HepG2 (cell line): ENCODE measurements at regions not wholly inside any gene's neighbourhood (a gene's known extent, or its start where the extent isn't known, plus 50 kb on each side); places are given as distances from the start of the nearest gene placed in this dataset.

Experiments used
- ATAC-seq: fragments of 200-7000 bp; cut with Tn5 transposase; 3 replicates; pipeline ENCODE4 v1.9.1; 2020; ENCODE audit warnings: mild to moderate bottlenecking, moderate library complexity
- BruUV-seq: library from RNA; stranded (reverse); fragments of 400-500 nt; replicated peaks from 2 replicates; lab custom pipeline; 2021; lab: Mats Ljungman, UMichigan
- CTCF ChIA-PET: fragments of 300-600 bp; formaldehyde crosslinking; extraction: SDS; loops from one replicate; lab custom pipeline; 2021; ENCODE audit warnings: low total read pairs, inconsistent platforms, low intra/inter-chr PET ratio; lab: Yijun Ruan, JAX
- POLR2A ChIA-PET: fragments of 350-600 bp; sonication (Branson Sonifier 250); formaldehyde crosslinking; loops from one replicate; lab custom pipeline; 2020; ENCODE audit warnings: antibody characterized with exemption, inconsistent platforms; lab: Yijun Ruan, JAX
- DNase-seq: peaks from one replicate; pipeline ENCODE4 v3.0.0-alpha.2; 2015; ENCODE audit warnings: low spot score
- FAIRE-seq: peaks from 3 replicates; lab custom pipeline; 2011; peaks lifted over from hg19 to GRCh38; lab: Jason Lieb, UNC
- H2AFZ ChIP-seq: one replicate; pipeline ENCODE4 v1.6.1; 2011; ENCODE audit warnings: low read length, inconsistent platforms
- H3K27ac ChIP-seq: fragments of 300-600 bp; 3 replicates; pipeline ENCODE4 v1.8.0; 2011; ENCODE audit warnings: mixed run types, mild to moderate bottlenecking, mixed read lengths, low read length, inconsistent platforms; ENCODE audit not compliant: insufficient read depth; ENCODE audit errors: extremely low read length
- H3K27me3 ChIP-seq, 2 experiments: fragments of 200-600 bp in 1 of 2; 2 replicates in 1 of 2; 3 replicates in 1 of 2; pipeline versions ENCODE4 v1.6.0 to v1.8.0; 2011; ENCODE audit warnings: low read length in 2 of 2, mild to moderate bottlenecking in 2 of 2, moderate library complexity in 2 of 2, inconsistent platforms in 1 of 2; ENCODE audit not compliant: insufficient read depth in 2 of 2, control insufficient read depth in 1 of 2
- H3K36me3 ChIP-seq, 2 experiments: fragments of 200-600 bp in 1 of 2; replicated peaks in 1 of 2; 2 replicates in 1 of 2; 3 replicates in 1 of 2; pipeline versions ENCODE4 v1.5.1 to v1.8.0; 2011; ENCODE audit warnings: low read length in 2 of 2, inconsistent platforms in 1 of 2; ENCODE audit not compliant: insufficient read depth in 2 of 2, control insufficient read depth in 1 of 2
- H3K4me1 ChIP-seq: 2 replicates; pipeline ENCODE4 v1.5.1; 2012; ENCODE audit warnings: low read length, inconsistent platforms; ENCODE audit not compliant: insufficient read depth
- H3K4me2 ChIP-seq: 2 replicates; pipeline ENCODE4 v1.6.0; 2011; ENCODE audit warnings: low read depth, low read length, inconsistent platforms
- H3K4me3 ChIP-seq, 3 experiments: fragments of 200-600 bp in 1 of 3; sonication (generic), shearing (Covaris generic) in 1 of 3; replicated peaks in 1 of 3; 2 replicates each; pipeline ENCODE4 v1.5.1; 2011 to 2016; ENCODE audit warnings: low read length in 3 of 3, inconsistent platforms in 2 of 3, low read depth in 2 of 3, mild to moderate bottlenecking in 2 of 3, control low read depth in 1 of 3, mixed read lengths in 1 of 3; ENCODE audit not compliant: insufficient read depth in 1 of 3
- H3K79me2 ChIP-seq: one replicate; pipeline ENCODE4 v1.6.1; 2011; ENCODE audit warnings: low read length, inconsistent platforms; ENCODE audit not compliant: insufficient read depth
- H3K9ac ChIP-seq: 2 replicates; pipeline ENCODE4 v1.6.0; 2011; ENCODE audit warnings: mild to moderate bottlenecking, low read depth, low read length, inconsistent platforms; ENCODE audit not compliant: insufficient read depth
- H3K9me3 ChIP-seq: 2 replicates; pipeline ENCODE4 v1.5.1; 2012; ENCODE audit warnings: mild to moderate bottlenecking, low read length
- H4K20me1 ChIP-seq: 2 replicates; pipeline ENCODE4 v1.6.0; 2011; ENCODE audit warnings: inconsistent platforms, mild to moderate bottlenecking, low read length, moderate library complexity; ENCODE audit not compliant: insufficient read depth
- ADNP ChIP-seq: sonication (generic); formaldehyde crosslinking; IDR thresholded peaks from 2 replicates; pipeline ENCODE4 v1.4.0; 2020; ENCODE audit warnings: missing genetic modification reagents
- ATF7-NPFF ChIP-seq: sonication (generic); formaldehyde crosslinking; IDR thresholded peaks from 2 replicates; pipeline ENCODE4 v1.8.1; 2023; ENCODE audit warnings: mild to moderate bottlenecking, low read depth, missing genetic modification reagents, moderate library complexity
- DPF2 ChIP-seq: sonication (generic); formaldehyde crosslinking; IDR thresholded peaks from 2 replicates; pipeline ENCODE4 v1.4.0; 2020; ENCODE audit warnings: mild to moderate bottlenecking, low read depth, missing genetic modification reagents, borderline replicate concordance
- DR1 ChIP-seq: sonication (generic); formaldehyde crosslinking; IDR thresholded peaks from 2 replicates; pipeline ENCODE4 v1.8.0; 2021; ENCODE audit warnings: mild to moderate bottlenecking, missing genetic modification reagents, inconsistent platforms
- HCFC1 ChIP-seq: fragments of 150-350 bp; IDR thresholded peaks from 2 replicates; pipeline ENCODE4 v1.6.1; 2014; ENCODE audit warnings: low read depth, low read length
- MIER3 ChIP-seq: IDR thresholded peaks from 2 replicates; pipeline ENCODE4 v1.6.1; 2016; ENCODE audit warnings: missing compliant biosample characterization, borderline replicate concordance
- MZF1 ChIP-seq: sonication (generic); formaldehyde crosslinking; IDR thresholded peaks from 2 replicates; pipeline ENCODE4 v1.8.1; 2023; ENCODE audit warnings: mild to moderate bottlenecking, missing genetic modification reagents, borderline replicate concordance
- SMAD9 ChIP-seq: sonication (generic); formaldehyde crosslinking; IDR thresholded peaks from 2 replicates; pipeline ENCODE4 v1.5.1; 2020; ENCODE audit warnings: mild to moderate bottlenecking, missing genetic modification reagents
- SMARCC2 ChIP-seq: fragments of 450-650 bp; IDR thresholded peaks from 2 replicates; pipeline ENCODE4 v1.6.1; 2017; ENCODE audit warnings: antibody characterized with exemption, mild to moderate bottlenecking
- ZNF143 ChIP-seq: sonication (generic); formaldehyde crosslinking; IDR thresholded peaks from 2 replicates; pipeline ENCODE4 v1.4.0; 2020; ENCODE audit warnings: missing genetic modification reagents
- ZNF629 ChIP-seq: sonication (generic); formaldehyde crosslinking; conservative IDR thresholded peaks from 2 replicates; pipeline ENCODE4 v1.5.0; 2020; ENCODE audit warnings: missing genetic modification reagents
- WGBS: methylation state at CpG from one replicate; pipeline ENCODE4 v1.1.6; 2017; ENCODE audit warnings: low lambda C conversion rate; 5-methylcytosine and 5-hydroxymethylcytosine counted together
- in situ Hi-C: cut with HindIII; loops from 2 replicates; pipeline ENCODE4 v1.10.0; 2017; ENCODE audit warnings: low pct_unique_long_range_greater_than_20kb; ENCODE audit not compliant: extremely low pct_ligation_motif_present
- intact Hi-C: fragments of 100-400 bp; cut with micrococcal nuclease; formaldehyde crosslinking; loops from one replicate; pipeline ENCODE4 v1.10.0; 2022; ENCODE audit not compliant: unreplicated experiment
- TF ChIP-seq, protein P1 (sequence below): sonication (generic); formaldehyde crosslinking; IDR thresholded peaks from 2 replicates; pipeline ENCODE4; 2020; ENCODE audit warnings: missing genetic modification reagents, mild to moderate bottlenecking, borderline replicate concordance
- TF ChIP-seq, protein P2 (sequence below): sonication (generic); formaldehyde crosslinking; IDR thresholded peaks from 2 replicates; pipeline ENCODE4 v1.8.0; 2022; ENCODE audit warnings: missing genetic modification reagents, mild to moderate bottlenecking, moderate library complexity, borderline replicate concordance

GRCh38 chr19:31211088-31211487, 138.1 kb downstream of the TSHZ3 start:
- no peak overlapping the region for H3K9ac ChIP-seq
- FAIRE-seq (no peak), ATAC-seq (no peak)
- H2AFZ ChIP-seq, result no peak overlapping the region
- H3K27ac ChIP-seq, result no peak overlapping the region
- no peak overlapping the region for H3K4me2 ChIP-seq
- in situ Hi-C loops, result no loop called here
- no TSS peak for BruUV-seq
- H3K4me3 ChIP-seq, result no peak overlapping the region
- H4K20me1 ChIP-seq, result no peaks in the 10 kb centered on the region
- H3K4me1 ChIP-seq, result no peaks in the 10 kb centered on the region
- TF ChIP-seq ADNP (CRISPR knock-in tag), result no peak
- no peak for TF ChIP-seq ZNF629
- TF ChIP-seq, protein P1, sequence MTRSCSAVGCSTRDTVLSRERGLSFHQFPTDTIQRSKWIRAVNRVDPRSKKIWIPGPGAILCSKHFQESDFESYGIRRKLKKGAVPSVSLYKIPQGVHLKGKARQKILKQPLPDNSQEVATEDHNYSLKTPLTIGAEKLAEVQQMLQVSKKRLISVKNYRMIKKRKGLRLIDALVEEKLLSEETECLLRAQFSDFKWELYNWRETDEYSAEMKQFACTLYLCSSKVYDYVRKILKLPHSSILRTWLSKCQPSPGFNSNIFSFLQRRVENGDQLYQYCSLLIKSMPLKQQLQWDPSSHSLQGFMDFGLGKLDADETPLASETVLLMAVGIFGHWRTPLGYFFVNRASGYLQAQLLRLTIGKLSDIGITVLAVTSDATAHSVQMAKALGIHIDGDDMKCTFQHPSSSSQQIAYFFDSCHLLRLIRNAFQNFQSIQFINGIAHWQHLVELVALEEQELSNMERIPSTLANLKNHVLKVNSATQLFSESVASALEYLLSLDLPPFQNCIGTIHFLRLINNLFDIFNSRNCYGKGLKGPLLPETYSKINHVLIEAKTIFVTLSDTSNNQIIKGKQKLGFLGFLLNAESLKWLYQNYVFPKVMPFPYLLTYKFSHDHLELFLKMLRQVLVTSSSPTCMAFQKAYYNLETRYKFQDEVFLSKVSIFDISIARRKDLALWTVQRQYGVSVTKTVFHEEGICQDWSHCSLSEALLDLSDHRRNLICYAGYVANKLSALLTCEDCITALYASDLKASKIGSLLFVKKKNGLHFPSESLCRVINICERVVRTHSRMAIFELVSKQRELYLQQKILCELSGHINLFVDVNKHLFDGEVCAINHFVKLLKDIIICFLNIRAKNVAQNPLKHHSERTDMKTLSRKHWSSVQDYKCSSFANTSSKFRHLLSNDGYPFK (CRISPR knock-in tag), result no peak
- no peak for TF ChIP-seq SMAD9 (CRISPR knock-in tag)
- no peak for TF ChIP-seq MIER3 (CRISPR knock-in tag)
- TF ChIP-seq HCFC1, result no peak
- TF ChIP-seq MZF1 (CRISPR knock-in tag), result no peak
- no peak for TF ChIP-seq DR1 (CRISPR knock-in tag)
- no peak for TF ChIP-seq ATF7-NPFF (CRISPR knock-in tag)
- TF ChIP-seq ZNF143 (CRISPR knock-in tag), result no peak
- TF ChIP-seq DPF2 (CRISPR knock-in tag), result no peak
- no peak for TF ChIP-seq SMARCC2
- TF ChIP-seq, protein P2, sequence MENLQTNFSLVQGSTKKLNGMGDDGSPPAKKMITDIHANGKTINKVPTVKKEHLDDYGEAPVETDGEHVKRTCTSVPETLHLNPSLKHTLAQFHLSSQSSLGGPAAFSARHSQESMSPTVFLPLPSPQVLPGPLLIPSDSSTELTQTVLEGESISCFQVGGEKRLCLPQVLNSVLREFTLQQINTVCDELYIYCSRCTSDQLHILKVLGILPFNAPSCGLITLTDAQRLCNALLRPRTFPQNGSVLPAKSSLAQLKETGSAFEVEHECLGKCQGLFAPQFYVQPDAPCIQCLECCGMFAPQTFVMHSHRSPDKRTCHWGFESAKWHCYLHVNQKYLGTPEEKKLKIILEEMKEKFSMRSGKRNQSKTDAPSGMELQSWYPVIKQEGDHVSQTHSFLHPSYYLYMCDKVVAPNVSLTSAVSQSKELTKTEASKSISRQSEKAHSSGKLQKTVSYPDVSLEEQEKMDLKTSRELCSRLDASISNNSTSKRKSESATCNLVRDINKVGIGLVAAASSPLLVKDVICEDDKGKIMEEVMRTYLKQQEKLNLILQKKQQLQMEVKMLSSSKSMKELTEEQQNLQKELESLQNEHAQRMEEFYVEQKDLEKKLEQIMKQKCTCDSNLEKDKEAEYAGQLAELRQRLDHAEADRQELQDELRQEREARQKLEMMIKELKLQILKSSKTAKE (CRISPR knock-in tag), result no peak
- TF ChIP-seq, all 625 proteins: peak for 0
- Histone ChIP-seq H3K79me2 (no peaks in the 10 kb centered on the region), H3K36me3 (no peaks in the 10 kb centered on the region), H3K27me3 (no peaks in the 10 kb centered on the region), H3K9me3 (peaks cover 70% of the 10 kb centered on the region)
- DNase-seq, result no peak
- POLR2A ChIA-PET, result no interaction called here
- CTCF ChIA-PET, result no interaction called here
- intact Hi-C loops, result no loop called here
- 4% methylated on average over 3 of the region's 3 CpGs for WGBS
